ENCODE measurements at regions not wholly inside any gene's neighbourhood (a gene's known extent, or its start where the extent isn't known, plus 50 kb on each side); places are given as distances from the start of the nearest gene placed in this dataset.

- Histone ChIP-seq H3K4me2 (ENCODE audit: insufficient read depth, insufficient read length, low read length) (no peak overlapping the region), H2BK120ac (ENCODE audit: low read depth, low read length, poor library complexity, severe bottlenecking) (no peak overlapping the region), H3K4me1 (ENCODE audit: insufficient read depth, low read length) (peaks cover 2% of the 10 kb centered on the region; the same call in 1 of the 2 replicates), H3K27ac (ENCODE audit: insufficient read length, low read depth, low read length) (no peak overlapping the region), H2BK15ac (ENCODE audit: low read depth, low read length) (no peak overlapping the region), H3K23ac (ENCODE audit: insufficient read length, low read depth, low read length) (no peak overlapping the region), H3K18ac (ENCODE audit: insufficient read length, low read depth, low read length) (no peak overlapping the region), H3K9ac (ENCODE audit: extremely low read depth, insufficient read length, low read length) (no peak overlapping the region), H3K79me1 (ENCODE audit: insufficient read depth, low read depth, low read length, poor library complexity, severe bottlenecking) (no peaks in the 10 kb centered on the region), H3K4ac (ENCODE audit: low read depth, low read length) (no peak overlapping the region), H2BK12ac (ENCODE audit: insufficient read length, low read depth, low read length) (no peak overlapping the region), H3T11ph (ENCODE audit: low read length) (no peak overlapping the region), H4K91ac (ENCODE audit: insufficient read length, low read depth, low read length) (no peak overlapping the region), H4K5ac (ENCODE audit: insufficient read length, low read depth, low read length) (no peak overlapping the region), H2AK5ac (ENCODE audit: insufficient read length, low read length) (no peak overlapping the region), H3K56ac (ENCODE audit: insufficient read length, low read depth, low read length) (no peak overlapping the region), H2AFZ (ENCODE audit: low read length) (no peak overlapping the region), H3K23me2 (ENCODE audit: insufficient read length, low read depth, low read length, poor library complexity, severe bottlenecking) (no peaks in the 10 kb centered on the region), H3K14ac (ENCODE audit: insufficient read depth, low read length) (no peak overlapping the region), H3K9me3 (ENCODE audit: control insufficient read depth, low read depth, low read length) (no peaks in the 10 kb centered on the region), H4K20me1 (ENCODE audit: control insufficient read depth, insufficient read depth, insufficient read length) (no peaks in the 10 kb centered on the region), H3K79me2 (ENCODE audit: insufficient read depth, low read length) (no peaks in the 10 kb centered on the region), H2BK20ac (ENCODE audit: low read depth, low read length, poor library complexity, severe bottlenecking) (no peak overlapping the region), H3K27me3 (ENCODE audit: insufficient read depth, low read length) (no peaks in the 10 kb centered on the region), H4K8ac (replicated peaks; ENCODE audit: insufficient read length, low read depth, low read length) (no peak overlapping the region), H2BK5ac (ENCODE audit: insufficient read length, low read length) (no peak overlapping the region)
- no CpG with 5 or more reads among the region's 4 CpGs for WGBS (ENCODE audit: extremely low coverage, insufficient read length, low lambda C conversion rate)
- Mint-ChIP-seq H3K4me3 (no peak overlapping the region), H3K9me3 (peaks cover 3 to 9% of the 10 kb centered on the region in 2 experiments; a peak in 3 of 5 replicates), H3K27me3 (ENCODE audit: low read depth) (no peaks in the 10 kb centered on the region; the same call in 1 of the 2 replicates), H3K4me1 (peaks cover 7 to 8% of the 10 kb centered on the region in 2 experiments; a peak in 3 of 4 replicates), H3K36me3 (ENCODE audit: insufficient read depth in 1 of 3, low read depth in 3 of 3) (peaks cover 0 to 4% (median 0%) of the 10 kb centered on the region in 3 experiments; a peak in 1 of 7 replicates), H3K27ac (no peak overlapping the region)
- TF ChIP-seq, protein P1, sequence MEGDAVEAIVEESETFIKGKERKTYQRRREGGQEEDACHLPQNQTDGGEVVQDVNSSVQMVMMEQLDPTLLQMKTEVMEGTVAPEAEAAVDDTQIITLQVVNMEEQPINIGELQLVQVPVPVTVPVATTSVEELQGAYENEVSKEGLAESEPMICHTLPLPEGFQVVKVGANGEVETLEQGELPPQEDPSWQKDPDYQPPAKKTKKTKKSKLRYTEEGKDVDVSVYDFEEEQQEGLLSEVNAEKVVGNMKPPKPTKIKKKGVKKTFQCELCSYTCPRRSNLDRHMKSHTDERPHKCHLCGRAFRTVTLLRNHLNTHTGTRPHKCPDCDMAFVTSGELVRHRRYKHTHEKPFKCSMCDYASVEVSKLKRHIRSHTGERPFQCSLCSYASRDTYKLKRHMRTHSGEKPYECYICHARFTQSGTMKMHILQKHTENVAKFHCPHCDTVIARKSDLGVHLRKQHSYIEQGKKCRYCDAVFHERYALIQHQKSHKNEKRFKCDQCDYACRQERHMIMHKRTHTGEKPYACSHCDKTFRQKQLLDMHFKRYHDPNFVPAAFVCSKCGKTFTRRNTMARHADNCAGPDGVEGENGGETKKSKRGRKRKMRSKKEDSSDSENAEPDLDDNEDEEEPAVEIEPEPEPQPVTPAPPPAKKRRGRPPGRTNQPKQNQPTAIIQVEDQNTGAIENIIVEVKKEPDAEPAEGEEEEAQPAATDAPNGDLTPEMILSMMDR (conservative IDR thresholded peaks at IDR 0.05): no peak
- no peak for DNase-seq
These were observed 53.8 kb upstream of the HPDL start for GRCh38 chr1:45272913-45273371.
